Adrenal gland (tissue), 5 donors: ENCODE measurements at regions not wholly inside any gene's neighbourhood (a gene's known extent, or its start where the extent isn't known, plus 50 kb on each side); places are given as distances from the start of the nearest gene placed in this dataset.

Experiments used
- CTCF ChIP-seq, 6 experiments: fragments of 450-650 bp in 4 of 6; fragments of 200-600 bp in 2 of 6; sonication (generic) in 1 of 6; IDR thresholded peaks; 1 replicate in 5 of 6; 2 replicates in 1 of 6; pipeline versions ENCODE4 v1.5.1 to v1.8.0; 2016 to 2021; ENCODE audit warnings: antibody characterized with exemption in 6 of 6, mild to moderate bottlenecking in 2 of 6, moderate library complexity in 1 of 6
- POLR2A ChIP-seq, 2 donors: fragments of 450-650 bp; IDR thresholded peaks; one replicate each; pipeline ENCODE4 v1.6.1; 2017; ENCODE audit warnings: antibody characterized with exemption in 2 of 2, mild to moderate bottlenecking in 2 of 2, moderate library complexity in 1 of 2
- donor health status: DM: no; HTN: no; CAD: no.

DNA sequence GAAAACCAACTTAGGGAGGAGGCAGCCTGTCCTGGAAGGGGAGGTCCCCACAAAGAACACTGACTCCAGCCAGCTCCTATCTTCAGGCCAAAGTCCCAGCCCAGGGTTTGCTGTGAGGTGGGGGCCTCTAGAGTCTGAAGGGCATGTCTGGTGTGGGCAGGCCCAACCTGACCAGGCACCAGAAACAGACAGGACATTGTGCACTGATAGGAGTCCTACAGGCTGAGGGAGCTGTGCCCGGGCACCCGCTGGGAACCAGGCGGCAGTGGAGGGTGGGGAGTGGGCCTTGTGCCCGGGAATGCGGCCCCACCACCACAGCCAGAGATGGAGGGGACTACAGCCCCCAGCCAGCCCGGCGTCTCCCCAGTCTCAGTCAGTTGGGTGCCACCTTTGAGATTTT is 161.4 kb downstream of the WNT7A start:
- no peak for TF ChIP-seq CTCF (IDR thresholded peaks at IDR 0.05)
- no peak for TF ChIP-seq POLR2A (IDR thresholded peaks at IDR 0.05)
